Breast epithelium (tissue), 3 donors: ENCODE measurements at regions not wholly inside any gene's neighbourhood (a gene's known extent, or its start where the extent isn't known, plus 50 kb on each side); places are given as distances from the start of the nearest gene placed in this dataset.

Experiments used
- CTCF ChIP-seq, 3 donors: fragments of 450-650 bp; IDR thresholded peaks; one replicate each; pipeline ENCODE4 v1.5.1; 2016 to 2017; ENCODE audit warnings: antibody characterized with exemption in 3 of 3, mild to moderate bottlenecking in 3 of 3, moderate library complexity in 3 of 3
- POLR2A ChIP-seq: fragments of 450-650 bp; IDR thresholded peaks from one replicate; pipeline ENCODE4 v1.6.1; 2016; ENCODE audit warnings: antibody characterized with exemption, mild to moderate bottlenecking, moderate library complexity
- POLR2AphosphoS5 ChIP-seq, 3 donors: sonication (generic); formaldehyde crosslinking; IDR thresholded peaks; one replicate each; pipeline ENCODE4 v1.6.1; 2017; ENCODE audit warnings: antibody characterized with exemption in 3 of 3

- TF ChIP-seq CTCF (IDR thresholded peaks at IDR 0.05) (no peak), POLR2AphosphoS5 (IDR thresholded peaks at IDR 0.05) (no peak), POLR2A (no peak)
Measured at GRCh38 chr5:115394531-115394930, 98.1 kb upstream of the CCDC112 start.
